ENCODE measurements at regions not wholly inside any gene's neighbourhood (a gene's known extent, or its start where the extent isn't known, plus 50 kb on each side); places are given as distances from the start of the nearest gene placed in this dataset.

DNA sequence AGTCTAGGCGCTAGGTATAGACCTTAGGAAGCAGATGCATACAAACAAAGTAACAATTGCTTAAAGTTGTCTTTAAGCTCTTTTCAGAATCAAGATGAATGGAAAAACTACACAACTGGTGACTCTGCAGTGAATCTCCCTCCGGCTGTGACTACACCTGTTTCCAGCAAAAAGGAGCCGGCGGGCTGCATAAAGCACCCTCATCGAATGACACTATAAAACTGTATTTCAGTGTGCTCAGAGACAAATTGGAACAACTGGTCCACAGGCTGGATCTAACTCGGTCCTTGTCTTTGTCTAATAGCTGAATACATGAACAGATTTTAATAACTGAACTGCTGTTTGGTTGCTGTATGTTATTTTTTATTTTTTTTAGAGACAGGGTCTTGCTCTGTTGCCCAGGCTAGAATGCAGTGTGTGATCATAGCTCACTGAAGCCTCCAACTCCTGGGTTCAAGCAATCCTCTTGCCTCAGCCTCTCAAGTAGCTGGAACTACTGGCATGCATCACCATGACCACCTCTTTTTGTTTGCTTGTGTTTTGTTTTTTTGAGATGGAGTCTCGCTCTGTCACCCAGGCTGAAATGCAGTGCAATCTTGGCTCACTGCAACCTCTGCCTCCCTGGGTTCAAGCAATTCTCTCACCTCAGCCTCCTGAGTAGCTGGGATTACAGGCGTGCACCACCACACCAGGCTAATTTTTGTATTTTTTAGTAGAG, 64.2 kb upstream of the SVIL start:
- TF ChIP-seq, protein P1, sequence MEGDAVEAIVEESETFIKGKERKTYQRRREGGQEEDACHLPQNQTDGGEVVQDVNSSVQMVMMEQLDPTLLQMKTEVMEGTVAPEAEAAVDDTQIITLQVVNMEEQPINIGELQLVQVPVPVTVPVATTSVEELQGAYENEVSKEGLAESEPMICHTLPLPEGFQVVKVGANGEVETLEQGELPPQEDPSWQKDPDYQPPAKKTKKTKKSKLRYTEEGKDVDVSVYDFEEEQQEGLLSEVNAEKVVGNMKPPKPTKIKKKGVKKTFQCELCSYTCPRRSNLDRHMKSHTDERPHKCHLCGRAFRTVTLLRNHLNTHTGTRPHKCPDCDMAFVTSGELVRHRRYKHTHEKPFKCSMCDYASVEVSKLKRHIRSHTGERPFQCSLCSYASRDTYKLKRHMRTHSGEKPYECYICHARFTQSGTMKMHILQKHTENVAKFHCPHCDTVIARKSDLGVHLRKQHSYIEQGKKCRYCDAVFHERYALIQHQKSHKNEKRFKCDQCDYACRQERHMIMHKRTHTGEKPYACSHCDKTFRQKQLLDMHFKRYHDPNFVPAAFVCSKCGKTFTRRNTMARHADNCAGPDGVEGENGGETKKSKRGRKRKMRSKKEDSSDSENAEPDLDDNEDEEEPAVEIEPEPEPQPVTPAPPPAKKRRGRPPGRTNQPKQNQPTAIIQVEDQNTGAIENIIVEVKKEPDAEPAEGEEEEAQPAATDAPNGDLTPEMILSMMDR (conservative IDR thresholded peaks at IDR 0.05 in 1 of 2, IDR thresholded peaks at IDR 0.05 in 1 of 2; ENCODE audit: low read depth in 1 of 2, low read length in 2 of 2): no peak
- TF ChIP-seq EZH2 (IDR thresholded peaks at IDR 0.05; ENCODE audit: low read length, missing control alignments): no peak

Measured in fibroblast of lung (primary cell).